Stimulated activated CD8-positive, alpha-beta memory T cell treated with anti-CD3 and anti-CD28 coated beads, Interleukin-15, amount 100 ng/mL, for 48 hours (primary cell): ENCODE measurements at regions not wholly inside any gene's neighbourhood (a gene's known extent, or its start where the extent isn't known, plus 50 kb on each side); places are given as distances from the start of the nearest gene placed in this dataset.

Experiments used
- DNase-seq, 2 donors: peaks; one replicate each; pipeline ENCODE4 v3.0.0-alpha.2; 2020; ENCODE audit warnings: low read depth in 2 of 2

DNA sequence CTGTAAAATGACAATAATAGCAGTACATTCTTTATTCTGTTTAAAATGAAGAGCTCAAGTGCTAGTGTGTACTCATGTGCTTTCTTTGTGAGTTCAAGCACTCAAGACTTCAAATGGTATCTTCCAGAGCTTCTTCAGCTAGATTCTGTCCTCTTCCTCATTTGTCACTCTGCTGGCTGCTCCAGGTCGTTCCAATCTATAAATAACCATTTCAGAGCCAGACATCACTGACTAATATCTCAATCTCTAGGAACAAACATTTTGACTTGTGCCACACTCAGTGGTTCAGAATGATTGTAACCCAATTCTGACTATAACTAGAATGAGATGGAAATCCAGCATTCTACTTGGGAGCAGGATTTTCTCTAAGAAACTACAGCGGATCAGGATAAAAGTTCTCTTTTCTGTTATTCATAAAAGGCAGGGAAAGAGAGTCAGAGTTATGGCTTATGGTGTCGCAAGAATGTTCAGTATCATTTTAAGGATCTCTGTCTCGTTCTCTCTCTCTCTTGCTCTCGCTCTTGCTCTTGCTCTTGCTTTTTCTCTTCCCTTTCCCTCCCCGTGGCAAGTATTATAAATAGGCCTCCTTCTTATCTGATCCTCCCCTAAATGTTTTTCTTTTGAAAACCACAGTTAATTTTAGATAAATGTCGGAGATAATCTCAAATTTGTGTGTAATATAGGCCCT is 116.3 kb upstream of the MAF start:
- DNase-seq: no peak

DNA sequence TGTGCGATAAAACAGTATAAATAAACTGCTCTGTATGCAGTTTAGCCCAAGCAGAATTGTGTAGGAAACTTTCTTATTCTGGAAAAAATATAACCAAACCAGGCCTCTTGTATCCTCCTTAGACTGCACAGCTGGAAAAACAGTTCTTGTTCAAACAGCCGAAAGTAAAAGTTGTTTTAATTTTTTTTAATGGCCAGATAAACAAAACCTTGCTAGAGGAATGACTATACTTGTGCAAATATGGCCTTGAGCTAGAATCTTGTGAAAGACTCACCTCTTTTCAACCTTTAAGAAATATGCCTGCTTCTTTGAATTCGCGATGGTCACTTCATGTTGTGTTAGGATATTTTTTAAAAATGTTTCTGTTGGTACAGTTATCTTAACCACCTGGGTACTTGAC is 114.5 kb upstream of the MAF start:
- DNase-seq: no peak

- no peak for DNase-seq
These were observed 113.9 kb upstream of the MAF start for GRCh38 chr16:79714440-79714839.

DNA sequence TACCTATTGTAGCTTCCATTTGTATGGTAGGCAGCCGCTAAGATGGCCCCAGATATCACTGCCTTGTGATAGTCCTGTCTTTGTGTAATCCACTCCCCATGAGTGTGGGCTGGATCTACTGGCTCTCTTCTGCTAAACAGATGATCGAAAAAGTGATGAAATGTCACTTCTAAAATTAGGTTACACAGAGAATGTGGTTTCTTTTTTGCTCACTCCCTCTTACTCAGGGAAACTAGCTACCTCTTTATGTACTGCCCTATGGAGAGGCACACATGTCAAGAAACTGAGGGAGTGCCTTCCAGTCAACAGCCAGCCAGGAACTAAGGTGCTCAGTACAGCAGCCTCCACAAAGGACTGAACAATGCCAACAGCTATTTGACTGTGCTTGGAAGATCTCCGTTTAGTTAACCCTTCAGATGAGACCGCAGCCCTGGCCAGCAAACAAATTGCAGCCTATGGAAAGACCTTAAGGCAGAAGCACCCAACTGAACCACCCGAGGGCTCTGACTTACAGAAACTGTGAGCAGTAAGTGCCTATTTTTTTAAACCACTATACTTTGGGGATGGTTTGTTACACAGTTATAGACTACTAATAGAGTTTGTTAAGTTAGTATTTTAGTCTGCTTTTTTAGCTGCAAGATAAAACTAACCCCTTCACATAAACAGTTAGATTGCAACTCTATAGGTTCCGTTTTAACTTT is 113.2 kb upstream of the MAF start:
- DNase-seq: no peak

DNA sequence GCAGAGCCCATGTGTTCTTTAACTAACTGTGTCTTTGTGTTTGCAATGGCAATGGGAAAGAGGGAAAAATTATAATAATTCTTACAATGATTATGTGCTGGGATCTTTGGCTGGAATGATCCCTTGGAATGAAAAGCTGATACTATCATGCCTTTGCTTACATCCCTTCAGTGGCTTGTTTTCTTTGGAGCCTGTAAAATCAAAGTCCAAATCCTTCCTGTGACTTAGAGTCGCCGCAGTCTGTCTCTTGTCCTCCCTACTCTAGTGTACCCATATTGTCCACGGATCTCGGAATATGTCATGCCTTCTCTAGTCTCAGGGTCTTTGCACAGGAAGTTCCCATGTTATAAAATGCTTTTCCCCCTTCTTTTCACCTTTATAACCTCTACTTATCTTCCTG is 111.7 kb upstream of the MAF start:
- DNase-seq: no peak

- no peak for DNase-seq
These were observed 107.3 kb upstream of the MAF start for GRCh38 chr16:79707876-79708275.

DNA sequence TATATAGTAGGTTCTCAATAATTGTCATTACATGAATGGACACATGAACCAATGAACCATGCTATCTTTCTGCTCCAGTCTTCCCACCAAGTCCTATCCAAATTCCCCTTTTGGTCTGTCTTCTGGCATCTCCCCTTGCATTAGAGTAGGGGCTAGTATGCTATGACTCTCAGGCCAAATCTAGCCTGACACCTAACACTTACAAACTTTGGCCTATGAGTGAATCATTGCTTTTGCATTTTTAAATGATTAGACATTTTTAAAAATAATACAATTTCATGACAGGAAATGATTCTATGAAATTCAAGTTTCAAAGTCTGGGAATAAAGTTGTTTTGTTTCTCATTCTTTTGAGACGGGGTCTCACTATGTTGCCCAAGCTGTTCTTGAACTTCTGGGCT is 102.5 kb upstream of the MAF start:
- no peak for DNase-seq

- DNase-seq: no peak
These were observed 97.8 kb upstream of the MAF start for GRCh38 chr16:79698341-79698753.

GRCh38 chr16:79697562-79698112 is 97.1 kb upstream of the MAF start:
- no peak for DNase-seq

- DNase-seq: no peak
These were observed 90.5 kb upstream of the MAF start for GRCh38 chr16:79691007-79691406.

DNA sequence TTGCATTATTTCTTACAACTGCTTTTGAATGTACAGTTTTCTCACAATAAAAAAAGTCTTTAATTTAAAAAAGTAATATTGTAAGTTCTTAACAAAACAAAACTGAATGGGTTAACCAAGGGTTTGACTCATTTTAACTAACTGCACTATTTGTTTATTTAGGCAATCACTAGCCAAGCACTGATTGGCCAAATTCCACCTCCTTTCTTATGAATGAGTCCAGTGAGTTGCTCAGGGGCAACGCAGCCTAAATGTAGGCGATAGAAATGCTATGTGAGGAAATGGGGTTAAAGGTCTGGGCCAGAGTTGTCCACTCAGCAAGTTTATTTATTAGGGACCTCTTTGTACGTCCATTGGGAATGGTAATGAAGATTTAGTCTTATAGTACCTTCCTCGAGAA is 89.6 kb upstream of the MAF start:
- DNase-seq: no peak

- no peak for DNase-seq
These were observed 87.0 kb upstream of the MAF start for GRCh38 chr16:79687249-79688130.

- no peak for DNase-seq
These were observed 85.3 kb upstream of the MAF start for GRCh38 chr16:79685871-79686270.

- DNase-seq: no peak
These were observed 78.8 kb upstream of the MAF start for GRCh38 chr16:79679334-79679733.

DNA sequence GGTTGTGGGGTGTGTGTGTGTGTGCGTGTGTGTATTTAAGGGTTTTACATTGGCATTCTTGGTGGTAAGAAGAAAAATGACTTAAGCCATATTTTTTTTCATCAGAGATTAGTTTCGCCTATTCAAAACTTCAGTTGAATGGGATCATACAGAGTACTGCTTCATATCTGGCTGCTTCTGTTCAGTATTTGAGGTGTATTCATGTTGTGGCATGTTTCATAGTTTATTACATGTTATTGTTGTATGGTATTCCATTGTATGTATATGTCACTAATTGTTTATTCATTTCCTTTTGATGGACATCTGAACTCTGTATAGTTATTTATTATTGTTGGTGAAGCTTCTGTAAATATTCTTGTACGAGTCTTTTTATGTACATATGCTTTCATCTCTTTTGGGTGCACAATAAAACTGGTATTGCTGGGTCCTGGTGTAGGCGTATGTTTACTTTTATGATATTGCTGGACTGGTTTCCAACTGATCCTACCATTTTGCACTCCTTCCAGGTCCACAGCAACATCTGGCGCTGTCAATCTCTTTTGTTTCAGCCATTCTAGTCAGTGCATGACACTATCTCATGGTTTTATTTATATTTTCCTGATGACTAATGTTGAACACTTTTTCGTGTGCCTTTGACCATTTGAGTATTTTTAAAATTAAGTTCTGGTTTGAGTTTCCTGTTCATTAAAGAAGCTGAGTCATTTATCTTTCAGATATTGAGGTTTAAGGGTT is 77.4 kb upstream of the MAF start:
- no peak for DNase-seq

- DNase-seq: no peak
These were observed 73.1 kb upstream of the MAF start for GRCh38 chr16:79673635-79674034.

GRCh38 chr16:79672524-79672923 is 72.0 kb upstream of the MAF start:
- DNase-seq: no peak

DNA sequence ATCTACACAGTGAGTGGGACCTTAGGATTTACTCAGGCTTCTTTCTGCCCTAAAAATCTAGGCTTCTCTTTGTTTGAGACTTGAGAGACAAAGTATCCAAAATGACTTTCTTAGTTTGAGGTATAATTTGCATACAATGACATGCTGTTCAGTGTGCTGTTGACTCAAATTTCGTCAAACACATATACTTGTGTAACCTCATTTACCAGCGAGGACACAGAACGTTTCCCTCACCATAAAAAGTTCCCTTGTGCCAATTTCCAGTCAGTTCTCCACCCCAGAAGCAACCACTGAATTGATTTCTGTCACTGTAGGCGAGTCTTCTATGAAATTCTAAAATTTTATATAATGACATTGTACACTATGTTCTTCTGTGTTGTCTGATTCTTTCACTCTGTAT is 68.0 kb upstream of the MAF start:
- no peak for DNase-seq

GRCh38 chr16:79665970-79666369 is 65.4 kb upstream of the MAF start:
- no peak for DNase-seq

DNA sequence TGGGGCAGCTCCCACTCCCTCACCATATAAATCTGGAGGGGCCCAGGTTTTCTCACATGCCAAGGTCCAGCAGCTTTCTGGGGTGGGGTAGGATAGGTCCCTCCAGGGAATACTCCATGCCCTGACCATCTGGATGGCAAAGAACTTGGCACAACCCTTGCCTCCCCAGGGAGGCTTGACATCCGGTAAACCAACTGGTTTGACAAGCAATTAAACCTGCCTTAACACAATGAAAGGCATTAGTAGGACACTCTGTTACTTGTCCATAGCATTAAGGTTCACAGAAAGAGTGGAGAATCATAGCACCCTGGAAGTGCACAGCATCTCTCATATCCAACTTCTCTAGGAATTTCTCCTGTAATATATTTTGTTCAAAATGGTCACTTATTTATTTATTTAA is 63.9 kb upstream of the MAF start:
- no peak for DNase-seq

DNA sequence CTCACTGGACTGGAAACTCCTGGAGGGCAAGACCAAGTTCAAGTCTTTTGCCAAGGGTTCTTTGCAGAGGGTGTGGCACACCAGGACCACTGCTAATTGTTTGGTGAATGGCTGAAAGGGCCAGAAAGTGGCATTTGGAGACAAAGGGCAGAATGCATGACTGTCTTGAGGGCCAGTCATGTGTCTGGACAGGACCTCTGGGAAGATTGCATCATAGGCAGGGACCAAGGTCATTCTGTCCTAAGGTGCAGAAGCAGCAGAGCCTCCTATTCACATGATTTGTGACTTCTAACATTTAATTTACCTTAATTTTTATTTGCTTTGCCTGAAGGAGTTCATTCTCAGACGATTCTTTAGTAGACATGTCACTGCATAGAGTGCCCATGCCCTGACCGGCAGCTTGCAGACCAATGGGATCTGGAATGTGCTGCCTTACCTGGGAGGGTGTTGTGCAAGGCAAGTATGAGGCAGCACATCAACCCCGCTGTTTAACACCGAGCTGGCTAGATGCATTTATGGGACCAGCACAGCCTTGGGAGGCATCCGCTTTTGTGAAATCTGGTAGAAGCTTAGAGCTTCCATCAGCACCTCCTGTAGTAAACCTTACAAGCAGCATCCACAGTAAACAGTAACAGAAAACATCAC is 62.3 kb upstream of the MAF start:
- no peak for DNase-seq
